ENCODE measurements at regions not wholly inside any gene's neighbourhood (a gene's known extent, or its start where the extent isn't known, plus 50 kb on each side); places are given as distances from the start of the nearest gene placed in this dataset.
"Not testable (repeated sequence)": the region's sequence is repeated elsewhere in the genome, so short reads cannot be mapped to it uniquely, and the experiment has no call there.

DNA sequence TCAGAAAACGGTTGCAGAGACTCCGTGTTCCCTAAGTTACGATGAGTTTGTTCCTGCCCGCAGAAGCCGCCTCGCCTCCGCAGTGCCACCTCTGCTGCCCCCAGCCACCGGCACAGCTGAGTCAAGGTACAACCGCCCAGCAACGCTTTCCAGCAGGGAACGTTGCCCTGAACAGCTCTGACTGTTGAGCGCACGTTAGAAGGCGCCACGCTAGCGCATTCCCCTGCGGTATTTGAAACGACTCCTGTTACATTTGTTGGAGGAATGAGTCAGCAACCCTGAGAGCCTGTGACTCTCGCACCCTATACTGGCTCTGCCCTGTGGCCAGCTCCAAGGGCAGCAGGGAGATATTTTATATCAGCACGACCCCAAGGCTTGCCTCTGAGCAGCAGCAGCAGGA is 302.8 kb downstream of the TEX29 start:
- TF ChIP-seq JUND (IDR thresholded peaks at IDR 0.05; ENCODE audit: low read depth): no peak
- in situ Hi-C loops (cut with HindIII; ENCODE audit: low pct_unique_long_range_greater_than_20kb, low sequenced_read_pairs): no loop called here
- no peak for DNase-seq (ENCODE audit: low read depth in 1 of 2, low spot score in 1 of 2)

GRCh38 chr13:111623743-111624505 is 303.5 kb downstream of the TEX29 start:
- TF ChIP-seq JUND (IDR thresholded peaks at IDR 0.05; ENCODE audit: low read depth): no peak
- DNase-seq (ENCODE audit: low read depth in 1 of 2, low spot score in 1 of 2): no peak
- in situ Hi-C loops (cut with HindIII; ENCODE audit: low pct_unique_long_range_greater_than_20kb, low sequenced_read_pairs): no loop called here

- no peak for DNase-seq (ENCODE audit: low read depth in 1 of 2, low spot score in 1 of 2)
- in situ Hi-C loops (cut with HindIII; ENCODE audit: low pct_unique_long_range_greater_than_20kb, low sequenced_read_pairs): no loop called here
- TF ChIP-seq JUND (IDR thresholded peaks at IDR 0.05; ENCODE audit: low read depth): no peak
These were observed 305.3 kb downstream of the TEX29 start for GRCh38 chr13:111625526-111626315.

- no peak for TF ChIP-seq JUND (IDR thresholded peaks at IDR 0.05; ENCODE audit: low read depth)
- no peak for DNase-seq (ENCODE audit: low read depth in 1 of 2, low spot score in 1 of 2)
- in situ Hi-C loops (cut with HindIII; ENCODE audit: low pct_unique_long_range_greater_than_20kb, low sequenced_read_pairs): no loop called here
These were observed 306.2 kb downstream of the TEX29 start for GRCh38 chr13:111626371-111627305.

DNA sequence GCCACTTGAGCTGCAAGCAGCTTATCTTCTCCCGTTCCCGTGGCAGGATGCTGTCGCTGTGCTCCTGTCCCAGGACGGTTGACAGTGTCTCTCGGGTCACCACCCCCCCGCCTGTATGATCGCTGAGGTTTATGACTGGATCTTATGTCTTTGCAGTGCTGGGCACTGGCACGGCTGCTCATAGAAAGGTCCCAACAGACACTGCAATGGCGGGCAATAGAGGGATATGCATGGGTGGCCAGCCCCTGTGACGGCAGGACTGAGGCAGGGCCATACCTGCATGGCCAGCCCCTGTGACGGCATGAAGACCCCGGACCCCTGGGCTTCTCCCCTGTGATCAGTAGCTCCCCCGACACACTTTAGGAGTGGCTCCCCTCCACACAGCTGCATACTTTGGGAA is 307.2 kb downstream of the TEX29 start:
- DNase-seq (ENCODE audit: low read depth in 1 of 2, low spot score in 1 of 2): no peak
- TF ChIP-seq JUND (IDR thresholded peaks at IDR 0.05; ENCODE audit: low read depth): no peak
- in situ Hi-C loops (cut with HindIII; ENCODE audit: low pct_unique_long_range_greater_than_20kb, low sequenced_read_pairs): no loop called here

- no peak for DNase-seq (ENCODE audit: low read depth in 1 of 2, low spot score in 1 of 2)
- in situ Hi-C loops (cut with HindIII; ENCODE audit: low pct_unique_long_range_greater_than_20kb, low sequenced_read_pairs): no loop called here
- TF ChIP-seq JUND (IDR thresholded peaks at IDR 0.05; ENCODE audit: low read depth): no peak
These were observed 308.6 kb downstream of the TEX29 start for GRCh38 chr13:111629016-111629415.

GRCh38 chr13:111629457-111629856 is 309.0 kb downstream of the TEX29 start:
- TF ChIP-seq JUND (IDR thresholded peaks at IDR 0.05; ENCODE audit: low read depth): no peak
- in situ Hi-C loops (cut with HindIII; ENCODE audit: low pct_unique_long_range_greater_than_20kb, low sequenced_read_pairs): no loop called here
- no peak for DNase-seq (ENCODE audit: low read depth in 1 of 2, low spot score in 1 of 2)

- DNase-seq (ENCODE audit: low read depth in 1 of 2, low spot score in 1 of 2): no peak
- no peak for TF ChIP-seq JUND (IDR thresholded peaks at IDR 0.05; ENCODE audit: low read depth)
- in situ Hi-C loops (cut with HindIII; ENCODE audit: low pct_unique_long_range_greater_than_20kb, low sequenced_read_pairs): no loop called here
These were observed 309.5 kb downstream of the TEX29 start for GRCh38 chr13:111629926-111630325.

DNA sequence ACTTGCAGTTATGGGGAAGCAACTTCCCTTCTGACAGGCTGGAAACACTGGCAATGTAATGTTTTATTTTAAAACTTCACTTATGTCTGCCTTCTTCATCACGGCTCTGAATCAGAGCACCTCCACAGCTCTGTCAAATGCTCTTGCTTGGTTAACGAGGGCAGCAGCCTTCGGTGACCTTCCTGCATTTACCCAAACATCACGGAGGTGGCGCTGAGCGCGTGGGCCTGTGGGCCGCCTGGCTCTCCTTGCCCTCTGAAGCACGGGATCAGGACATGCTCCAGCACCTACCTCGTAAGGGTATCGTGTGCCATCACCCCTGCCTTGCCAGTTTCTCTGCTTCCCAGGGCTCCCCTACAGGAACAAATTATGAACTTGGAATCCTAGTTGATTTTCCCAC is 310.0 kb downstream of the TEX29 start:
- no peak for DNase-seq (ENCODE audit: low read depth in 1 of 2, low spot score in 1 of 2)
- in situ Hi-C loops (cut with HindIII; ENCODE audit: low pct_unique_long_range_greater_than_20kb, low sequenced_read_pairs): no loop called here
- no peak for TF ChIP-seq JUND (IDR thresholded peaks at IDR 0.05; ENCODE audit: low read depth)

GRCh38 chr13:111631271-111631670 is 310.8 kb downstream of the TEX29 start:
- in situ Hi-C loops (cut with HindIII; ENCODE audit: low pct_unique_long_range_greater_than_20kb, low sequenced_read_pairs); DNase-seq (ENCODE audit: low read depth in 1 of 2, low spot score in 1 of 2): not testable (repeated sequence)

GRCh38 chr13:111632906-111633305 is 312.5 kb downstream of the TEX29 start:
- no peak for TF ChIP-seq JUND (IDR thresholded peaks at IDR 0.05; ENCODE audit: low read depth)
- DNase-seq (ENCODE audit: low read depth in 1 of 2, low spot score in 1 of 2): no peak
- in situ Hi-C loops (cut with HindIII; ENCODE audit: low pct_unique_long_range_greater_than_20kb, low sequenced_read_pairs): no loop called here

GRCh38 chr13:111633401-111633800 is 313.0 kb downstream of the TEX29 start:
- DNase-seq (ENCODE audit: low read depth in 1 of 2, low spot score in 1 of 2): no peak
- in situ Hi-C loops (cut with HindIII; ENCODE audit: low pct_unique_long_range_greater_than_20kb, low sequenced_read_pairs): no loop called here
- TF ChIP-seq JUND (IDR thresholded peaks at IDR 0.05; ENCODE audit: low read depth): no peak

Measured in T47D (cell line).